ENCODE measurements at regions not wholly inside any gene's neighbourhood (a gene's known extent, or its start where the extent isn't known, plus 50 kb on each side); places are given as distances from the start of the nearest gene placed in this dataset.

DNA sequence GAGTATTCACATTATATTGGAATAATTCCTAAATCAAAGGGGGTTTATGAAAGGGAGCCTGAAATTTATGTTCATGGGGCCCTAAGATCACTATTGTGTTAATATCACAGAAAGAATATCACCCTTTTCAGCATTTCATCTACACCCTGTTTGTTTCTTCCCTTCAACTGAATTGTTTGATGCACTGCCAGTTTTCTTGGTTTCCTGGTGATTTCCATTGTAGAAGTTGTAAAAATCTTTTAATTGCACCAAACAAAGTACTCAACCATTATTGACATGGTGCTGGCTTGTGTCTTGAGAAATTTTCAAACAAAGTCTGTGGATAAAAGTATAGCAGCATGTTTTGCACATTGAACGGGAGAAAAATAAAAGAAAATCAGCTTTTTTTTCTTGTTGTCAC lies 154.8 kb upstream of the PRKD1 start:
- TF ChIP-seq, protein P1, sequence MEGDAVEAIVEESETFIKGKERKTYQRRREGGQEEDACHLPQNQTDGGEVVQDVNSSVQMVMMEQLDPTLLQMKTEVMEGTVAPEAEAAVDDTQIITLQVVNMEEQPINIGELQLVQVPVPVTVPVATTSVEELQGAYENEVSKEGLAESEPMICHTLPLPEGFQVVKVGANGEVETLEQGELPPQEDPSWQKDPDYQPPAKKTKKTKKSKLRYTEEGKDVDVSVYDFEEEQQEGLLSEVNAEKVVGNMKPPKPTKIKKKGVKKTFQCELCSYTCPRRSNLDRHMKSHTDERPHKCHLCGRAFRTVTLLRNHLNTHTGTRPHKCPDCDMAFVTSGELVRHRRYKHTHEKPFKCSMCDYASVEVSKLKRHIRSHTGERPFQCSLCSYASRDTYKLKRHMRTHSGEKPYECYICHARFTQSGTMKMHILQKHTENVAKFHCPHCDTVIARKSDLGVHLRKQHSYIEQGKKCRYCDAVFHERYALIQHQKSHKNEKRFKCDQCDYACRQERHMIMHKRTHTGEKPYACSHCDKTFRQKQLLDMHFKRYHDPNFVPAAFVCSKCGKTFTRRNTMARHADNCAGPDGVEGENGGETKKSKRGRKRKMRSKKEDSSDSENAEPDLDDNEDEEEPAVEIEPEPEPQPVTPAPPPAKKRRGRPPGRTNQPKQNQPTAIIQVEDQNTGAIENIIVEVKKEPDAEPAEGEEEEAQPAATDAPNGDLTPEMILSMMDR (IDR thresholded peaks at IDR 0.05): no peak
- TF ChIP-seq POLR2A (IDR thresholded peaks at IDR 0.05): no peak
